ENCODE measurements at regions not wholly inside any gene's neighbourhood (a gene's known extent, or its start where the extent isn't known, plus 50 kb on each side); places are given as distances from the start of the nearest gene placed in this dataset.

GRCh38 chr1:43073490-43074230, 98.4 kb downstream of the EBNA1BP2 start:
- H3K4me1 Mint-ChIP-seq (ENCODE audit: unreplicated experiment): peaks cover 30% of the 10 kb centered on the region
- no peaks in the 10 kb centered on the region for H3K36me3 Mint-ChIP-seq
- TF ChIP-seq CTCF (conservative IDR thresholded peaks at IDR 0.05): peak; percentile 93
- peak overlapping the region; percentile 79 for H3K27ac Mint-ChIP-seq
- peak overlapping the region; percentile 63 for H3K4me3 Mint-ChIP-seq
- H3K9me3 Mint-ChIP-seq: no peaks in the 10 kb centered on the region
- H3K27me3 Mint-ChIP-seq: no peaks in the 10 kb centered on the region
- DNase-seq (ENCODE audit: extremely low spot score, unreplicated experiment): no peak

GRCh38 chr1:43072314-43072713, 99.8 kb downstream of the EBNA1BP2 start:
- Mint-ChIP-seq H3K27ac (peak overlapping the region; percentile 62), H3K9me3 (no peaks in the 10 kb centered on the region), H3K36me3 (no peaks in the 10 kb centered on the region), H3K27me3 (no peaks in the 10 kb centered on the region), H3K4me1 (ENCODE audit: unreplicated experiment) (peaks cover 30% of the 10 kb centered on the region), H3K4me3 (no peak overlapping the region)
- no peak for TF ChIP-seq CTCF (conservative IDR thresholded peaks at IDR 0.05)
- no peak for DNase-seq (ENCODE audit: extremely low spot score, unreplicated experiment)

GRCh38 chr1:43071241-43071640, 100.8 kb downstream of the EBNA1BP2 start:
- peak overlapping the region; percentile 50 for H3K27ac Mint-ChIP-seq
- H3K4me1 Mint-ChIP-seq (ENCODE audit: unreplicated experiment): peaks cover 30% of the 10 kb centered on the region
- no peak for DNase-seq (ENCODE audit: extremely low spot score, unreplicated experiment)

GRCh38 chr1:43069461-43070050, 102.5 kb downstream of the EBNA1BP2 start:
- no peak for DNase-seq (ENCODE audit: extremely low spot score, unreplicated experiment)
- Mint-ChIP-seq H3K4me1 (ENCODE audit: unreplicated experiment) (peaks cover 30% of the 10 kb centered on the region), H3K9me3 (no peaks in the 10 kb centered on the region), H3K27me3 (no peaks in the 10 kb centered on the region), H3K4me3 (no peak overlapping the region), H3K36me3 (no peaks in the 10 kb centered on the region), H3K27ac (peak overlapping the region; percentile 55)
- no peak for TF ChIP-seq CTCF (conservative IDR thresholded peaks at IDR 0.05)

More at GRCh38 chr1:43071241-43071640, 100.8 kb downstream of the EBNA1BP2 start:
- H3K27me3 Mint-ChIP-seq: no peaks in the 10 kb centered on the region
- TF ChIP-seq CTCF (conservative IDR thresholded peaks at IDR 0.05): no peak
- no peak overlapping the region for H3K4me3 Mint-ChIP-seq
- H3K9me3 Mint-ChIP-seq: no peaks in the 10 kb centered on the region
- H3K36me3 Mint-ChIP-seq: no peaks in the 10 kb centered on the region

GRCh38 chr1:43068911-43069310, 103.2 kb downstream of the EBNA1BP2 start:
- Mint-ChIP-seq H3K27ac (no peak overlapping the region), H3K36me3 (no peaks in the 10 kb centered on the region), H3K4me3 (peak overlapping the region; percentile 52), H3K27me3 (no peaks in the 10 kb centered on the region), H3K9me3 (no peaks in the 10 kb centered on the region), H3K4me1 (ENCODE audit: unreplicated experiment) (peaks cover 30% of the 10 kb centered on the region)
- TF ChIP-seq CTCF (conservative IDR thresholded peaks at IDR 0.05): no peak
- no peak for DNase-seq (ENCODE audit: extremely low spot score, unreplicated experiment)

Data from type B pancreatic cell (in vitro differentiated cells).